ENCODE measurements at regions not wholly inside any gene's neighbourhood (a gene's known extent, or its start where the extent isn't known, plus 50 kb on each side); places are given as distances from the start of the nearest gene placed in this dataset.

GRCh38 chr4:181312066-181312465 lies 931.1 kb upstream of the TENM3 start:
- TF ChIP-seq SUZ12 (IDR thresholded peaks at IDR 0.05; ENCODE audit: extremely low read depth, insufficient read depth, insufficient read length), result no peak
- TF ChIP-seq ZNF274 (IDR thresholded peaks at IDR 0.05; ENCODE audit: low read depth, low read length), result no peak
- TF ChIP-seq YY1 (IDR thresholded peaks at IDR 0.05; ENCODE audit: insufficient read depth, insufficient read length), result no peak
- Histone ChIP-seq H3K4me1 (ENCODE audit: insufficient read depth, insufficient read length) (no peaks in the 10 kb centered on the region), H3K4me3 (ENCODE audit: insufficient read length, low read depth) (no peak overlapping the region), H3K9me3 (ENCODE audit: insufficient read depth, low read length) (peaks cover 10% of the 10 kb centered on the region; the same call in 1 of the 2 replicates), H3K27me3 (ENCODE audit: insufficient read depth, insufficient read length) (no peaks in the 10 kb centered on the region), H3K36me3 (ENCODE audit: insufficient read depth, insufficient read length, low read length) (no peaks in the 10 kb centered on the region), H3K9ac (ENCODE audit: insufficient read length, low read depth) (no peak overlapping the region)
- no peak for DNase-seq (ENCODE audit: low read depth, low spot score)

- TF ChIP-seq SUZ12 (IDR thresholded peaks at IDR 0.05; ENCODE audit: extremely low read depth, insufficient read depth, insufficient read length) (no peak), YY1 (IDR thresholded peaks at IDR 0.05; ENCODE audit: insufficient read depth, insufficient read length) (no peak), ZNF274 (IDR thresholded peaks at IDR 0.05; ENCODE audit: low read depth, low read length) (no peak)
- Histone ChIP-seq H3K27me3 (ENCODE audit: insufficient read depth, insufficient read length) (no peaks in the 10 kb centered on the region), H3K4me1 (ENCODE audit: insufficient read depth, insufficient read length) (no peaks in the 10 kb centered on the region), H3K36me3 (ENCODE audit: insufficient read depth, insufficient read length, low read length) (no peaks in the 10 kb centered on the region), H3K9ac (ENCODE audit: insufficient read length, low read depth) (no peak overlapping the region), H3K9me3 (ENCODE audit: insufficient read depth, low read length) (peaks cover 3% of the 10 kb centered on the region; the same call in 1 of the 2 replicates), H3K4me3 (ENCODE audit: insufficient read length, low read depth) (no peak overlapping the region)
- DNase-seq (ENCODE audit: low read depth, low spot score), result no peak
Measured at GRCh38 chr4:181319629-181320028, 923.6 kb upstream of the TENM3 start.

- no peaks in the 10 kb centered on the region for H3K9me3 ChIP-seq (ENCODE audit: insufficient read depth, low read length)
- DNase-seq (ENCODE audit: low read depth, low spot score), result no peak
- no peaks in the 10 kb centered on the region for H3K4me1 ChIP-seq (ENCODE audit: insufficient read depth, insufficient read length)
- no peak overlapping the region for H3K4me3 ChIP-seq (ENCODE audit: insufficient read length, low read depth)
- TF ChIP-seq ZNF274 (IDR thresholded peaks at IDR 0.05; ENCODE audit: low read depth, low read length) (no peak), YY1 (IDR thresholded peaks at IDR 0.05; ENCODE audit: insufficient read depth, insufficient read length) (no peak), SUZ12 (IDR thresholded peaks at IDR 0.05; ENCODE audit: extremely low read depth, insufficient read depth, insufficient read length) (no peak)
- H3K36me3 ChIP-seq (ENCODE audit: insufficient read depth, insufficient read length, low read length), result no peaks in the 10 kb centered on the region
- H3K27me3 ChIP-seq (ENCODE audit: insufficient read depth, insufficient read length), result no peaks in the 10 kb centered on the region
- no peak overlapping the region for H3K9ac ChIP-seq (ENCODE audit: insufficient read length, low read depth)
Measured at GRCh38 chr4:181323061-181323460, 920.1 kb upstream of the TENM3 start.

GRCh38 chr4:181330654-181331201 lies 912.5 kb upstream of the TENM3 start:
- TF ChIP-seq YY1 (IDR thresholded peaks at IDR 0.05; ENCODE audit: insufficient read depth, insufficient read length), result no peak
- TF ChIP-seq SUZ12 (IDR thresholded peaks at IDR 0.05; ENCODE audit: extremely low read depth, insufficient read depth, insufficient read length), result no peak
- no peak for TF ChIP-seq ZNF274 (IDR thresholded peaks at IDR 0.05; ENCODE audit: low read depth, low read length)
- H3K4me3 ChIP-seq (ENCODE audit: insufficient read length, low read depth), result no peak overlapping the region
- H3K36me3 ChIP-seq (ENCODE audit: insufficient read depth, insufficient read length, low read length), result no peaks in the 10 kb centered on the region
- H3K4me1 ChIP-seq (ENCODE audit: insufficient read depth, insufficient read length), result no peaks in the 10 kb centered on the region
- no peaks in the 10 kb centered on the region for H3K27me3 ChIP-seq (ENCODE audit: insufficient read depth, insufficient read length)
- no peak for DNase-seq (ENCODE audit: low read depth, low spot score)
- no peak overlapping the region for H3K9ac ChIP-seq (ENCODE audit: insufficient read length, low read depth)
- no peaks in the 10 kb centered on the region for H3K9me3 ChIP-seq (ENCODE audit: insufficient read depth, low read length)

GRCh38 chr4:181331214-181331613 lies 912.0 kb upstream of the TENM3 start:
- TF ChIP-seq SUZ12 (IDR thresholded peaks at IDR 0.05; ENCODE audit: extremely low read depth, insufficient read depth, insufficient read length), result no peak
- TF ChIP-seq YY1 (IDR thresholded peaks at IDR 0.05; ENCODE audit: insufficient read depth, insufficient read length), result no peak
- no peak for TF ChIP-seq ZNF274 (IDR thresholded peaks at IDR 0.05; ENCODE audit: low read depth, low read length)
- DNase-seq (ENCODE audit: low read depth, low spot score), result no peak
- H3K9ac ChIP-seq (ENCODE audit: insufficient read length, low read depth), result no peak overlapping the region
- no peak overlapping the region for H3K4me3 ChIP-seq (ENCODE audit: insufficient read length, low read depth)
- no peaks in the 10 kb centered on the region for H3K36me3 ChIP-seq (ENCODE audit: insufficient read depth, insufficient read length, low read length)
- H3K27me3 ChIP-seq (ENCODE audit: insufficient read depth, insufficient read length), result no peaks in the 10 kb centered on the region
- no peaks in the 10 kb centered on the region for H3K9me3 ChIP-seq (ENCODE audit: insufficient read depth, low read length)
- no peaks in the 10 kb centered on the region for H3K4me1 ChIP-seq (ENCODE audit: insufficient read depth, insufficient read length)

DNA sequence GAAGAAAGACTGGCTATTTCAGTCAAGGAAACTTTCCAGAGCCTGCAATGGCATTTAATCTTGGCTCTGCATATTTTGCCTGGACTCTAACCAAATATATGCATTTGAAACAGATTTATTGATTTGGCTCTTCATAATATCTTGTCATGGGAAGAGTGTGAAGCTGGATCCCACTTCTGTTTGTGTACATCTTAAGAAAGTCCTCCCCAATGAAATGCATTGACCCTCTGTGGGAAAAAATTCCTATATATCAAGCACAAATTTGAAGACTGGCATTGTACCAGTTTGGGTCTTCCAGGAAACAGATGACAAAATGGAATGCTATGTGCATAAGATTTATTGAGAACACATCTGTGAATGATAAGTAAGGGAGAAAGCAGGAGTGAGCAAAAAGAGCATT lies 897.3 kb upstream of the TENM3 start:
- Histone ChIP-seq H3K4me3 (ENCODE audit: insufficient read length, low read depth) (no peak overlapping the region), H3K9ac (ENCODE audit: insufficient read length, low read depth) (no peak overlapping the region), H3K36me3 (ENCODE audit: insufficient read depth, insufficient read length, low read length) (no peaks in the 10 kb centered on the region), H3K27me3 (ENCODE audit: insufficient read depth, insufficient read length) (no peaks in the 10 kb centered on the region), H3K4me1 (ENCODE audit: insufficient read depth, insufficient read length) (no peaks in the 10 kb centered on the region), H3K9me3 (ENCODE audit: insufficient read depth, low read length) (no peaks in the 10 kb centered on the region)
- TF ChIP-seq ZNF274 (IDR thresholded peaks at IDR 0.05; ENCODE audit: low read depth, low read length), result no peak
- no peak for TF ChIP-seq SUZ12 (IDR thresholded peaks at IDR 0.05; ENCODE audit: extremely low read depth, insufficient read depth, insufficient read length)
- no peak for TF ChIP-seq YY1 (IDR thresholded peaks at IDR 0.05; ENCODE audit: insufficient read depth, insufficient read length)
- DNase-seq (ENCODE audit: low read depth, low spot score), result no peak

- TF ChIP-seq SUZ12 (IDR thresholded peaks at IDR 0.05; ENCODE audit: extremely low read depth, insufficient read depth, insufficient read length) (no peak), YY1 (IDR thresholded peaks at IDR 0.05; ENCODE audit: insufficient read depth, insufficient read length) (no peak), ZNF274 (IDR thresholded peaks at IDR 0.05; ENCODE audit: low read depth, low read length) (no peak)
- Histone ChIP-seq H3K36me3 (ENCODE audit: insufficient read depth, insufficient read length, low read length) (no peaks in the 10 kb centered on the region), H3K9me3 (ENCODE audit: insufficient read depth, low read length) (no peaks in the 10 kb centered on the region), H3K4me1 (ENCODE audit: insufficient read depth, insufficient read length) (no peaks in the 10 kb centered on the region), H3K27me3 (ENCODE audit: insufficient read depth, insufficient read length) (no peaks in the 10 kb centered on the region), H3K9ac (ENCODE audit: insufficient read length, low read depth) (no peak overlapping the region), H3K4me3 (ENCODE audit: insufficient read length, low read depth) (no peak overlapping the region)
- no peak for DNase-seq (ENCODE audit: low read depth, low spot score)
Measured at GRCh38 chr4:181350615-181351415, 892.4 kb upstream of the TENM3 start.

Measured in NT2/D1 (cell line).